Lower leg skin (tissue), 3 donors: ENCODE measurements at regions not wholly inside any gene's neighbourhood (a gene's known extent, or its start where the extent isn't known, plus 50 kb on each side); places are given as distances from the start of the nearest gene placed in this dataset.

Source experiments
- POLR2A ChIP-seq, 2 donors: fragments of 450-650 bp; IDR thresholded peaks; one replicate each; pipeline ENCODE4 v1.6.1; 2016 to 2017; ENCODE audit warnings: antibody characterized with exemption in 2 of 2, mild to moderate bottlenecking in 1 of 2, moderate library complexity in 1 of 2
- TF ChIP-seq, protein P1 (sequence below), 3 donors: fragments of 450-650 bp; IDR thresholded peaks; one replicate each; pipeline ENCODE4 v1.5.1; 2016; ENCODE audit warnings: antibody characterized with exemption in 3 of 3, mild to moderate bottlenecking in 3 of 3, moderate library complexity in 2 of 3

DNA sequence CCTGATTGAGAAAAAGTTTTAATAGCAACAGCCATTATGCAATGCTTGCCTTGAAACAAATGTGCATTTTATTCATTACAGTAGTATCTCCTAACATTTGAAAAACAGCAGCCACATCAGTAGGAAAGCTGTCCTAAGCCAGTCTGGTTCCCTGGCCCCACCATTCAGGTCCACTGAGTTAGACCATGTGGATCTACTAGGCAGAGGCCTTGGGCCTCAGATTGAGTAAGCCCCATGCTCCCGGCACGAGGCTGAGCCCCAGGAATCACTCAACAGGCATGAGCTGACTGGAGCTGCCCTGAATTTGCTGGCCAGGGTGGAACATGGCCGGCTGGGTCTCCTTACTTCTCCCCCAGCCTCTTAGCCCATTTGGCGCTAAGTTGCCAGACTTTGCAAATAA, 103.4 kb downstream of the ZFP36L2 start:
- TF ChIP-seq, protein P1, sequence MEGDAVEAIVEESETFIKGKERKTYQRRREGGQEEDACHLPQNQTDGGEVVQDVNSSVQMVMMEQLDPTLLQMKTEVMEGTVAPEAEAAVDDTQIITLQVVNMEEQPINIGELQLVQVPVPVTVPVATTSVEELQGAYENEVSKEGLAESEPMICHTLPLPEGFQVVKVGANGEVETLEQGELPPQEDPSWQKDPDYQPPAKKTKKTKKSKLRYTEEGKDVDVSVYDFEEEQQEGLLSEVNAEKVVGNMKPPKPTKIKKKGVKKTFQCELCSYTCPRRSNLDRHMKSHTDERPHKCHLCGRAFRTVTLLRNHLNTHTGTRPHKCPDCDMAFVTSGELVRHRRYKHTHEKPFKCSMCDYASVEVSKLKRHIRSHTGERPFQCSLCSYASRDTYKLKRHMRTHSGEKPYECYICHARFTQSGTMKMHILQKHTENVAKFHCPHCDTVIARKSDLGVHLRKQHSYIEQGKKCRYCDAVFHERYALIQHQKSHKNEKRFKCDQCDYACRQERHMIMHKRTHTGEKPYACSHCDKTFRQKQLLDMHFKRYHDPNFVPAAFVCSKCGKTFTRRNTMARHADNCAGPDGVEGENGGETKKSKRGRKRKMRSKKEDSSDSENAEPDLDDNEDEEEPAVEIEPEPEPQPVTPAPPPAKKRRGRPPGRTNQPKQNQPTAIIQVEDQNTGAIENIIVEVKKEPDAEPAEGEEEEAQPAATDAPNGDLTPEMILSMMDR (IDR thresholded peaks at IDR 0.05), result no peak
- no peak for TF ChIP-seq POLR2A (IDR thresholded peaks at IDR 0.05)
